Panc1 (cell line): ENCODE measurements at regions not wholly inside any gene's neighbourhood (a gene's known extent, or its start where the extent isn't known, plus 50 kb on each side); places are given as distances from the start of the nearest gene placed in this dataset.

ENCODE experiments used
- ATAC-seq: fragments of 200-7000 bp; cut with Tn5 transposase; 2 replicates; pipeline ENCODE4 v1.9.1; 2020; ENCODE audit warnings: mild to moderate bottlenecking, moderate library complexity
- BruUV-seq: library from RNA; stranded (reverse); fragments of 400-500 nt; replicated peaks from 2 replicates; lab custom pipeline; 2021; lab: Mats Ljungman, UMichigan
- CTCF ChIA-PET: fragments of 300-600 bp; sonication (Branson Sonifier 250); formaldehyde crosslinking; loops from one replicate; lab custom pipeline; 2022; ENCODE audit warnings: antibody characterized with exemption; lab: Charles Lee
- POLR2A ChIA-PET: fragments of 300-600 bp; sonication (Branson Sonifier 250); formaldehyde crosslinking; loops from one replicate; lab custom pipeline; 2022; ENCODE audit warnings: antibody characterized with exemption; lab: Charles Lee
- DNase-seq: peaks from one replicate; pipeline ENCODE4 v3.0.0-alpha.2; 2010; ENCODE audit warnings: low read depth, low spot score
- H3K27ac ChIP-seq: 2 replicates; pipeline ENCODE4 v1.5.1; 2011; ENCODE audit warnings: mild to moderate bottlenecking, low read length, inconsistent platforms
- H3K27me3 ChIP-seq: fragments of 200-500 bp; sonication (Bioruptor generic); 2 replicates; pipeline ENCODE4 v1.6.0; 2014; ENCODE audit warnings: low read length, inconsistent platforms; ENCODE audit not compliant: control insufficient read depth, insufficient read depth
- H3K36me3 ChIP-seq: fragments of 200-500 bp; sonication (Bioruptor generic); 2 replicates; pipeline ENCODE4 v1.5.1; 2014; ENCODE audit warnings: inconsistent platforms, mild to moderate bottlenecking, low read length, moderate library complexity; ENCODE audit not compliant: control insufficient read depth, insufficient read depth
- H3K4me1 ChIP-seq: 2 replicates; pipeline ENCODE4 v1.5.1; 2011; ENCODE audit warnings: inconsistent platforms, mild to moderate bottlenecking, low read length, moderate library complexity; ENCODE audit not compliant: control insufficient read depth, insufficient read depth
- H3K4me3 ChIP-seq, 2 experiments: 2 replicates each; pipeline ENCODE4 v1.5.1; 2011 to 2012; ENCODE audit warnings: low read depth in 2 of 2, low read length in 2 of 2, mild to moderate bottlenecking in 2 of 2, inconsistent platforms in 1 of 2, moderate library complexity in 1 of 2
- H3K9me3 ChIP-seq: fragments of 200-500 bp; sonication (Bioruptor generic); 2 replicates; pipeline ENCODE4 v1.5.1; 2014; ENCODE audit warnings: low read depth, mild to moderate bottlenecking, inconsistent platforms, low read length, moderate library complexity; ENCODE audit not compliant: control insufficient read depth, insufficient read depth
- CTCF ChIP-seq: fragments of 450-650 bp; IDR thresholded peaks from 2 replicates; pipeline ENCODE4 v1.5.1; 2017; ENCODE audit warnings: mild to moderate bottlenecking
- POLR2AphosphoS5 ChIP-seq: IDR thresholded peaks from 2 replicates; pipeline ENCODE4 v1.6.1; 2012; ENCODE audit warnings: mild to moderate bottlenecking, low read depth, low read length, moderate library complexity
- REST ChIP-seq, 2 experiments: IDR thresholded peaks; 2 replicates each; pipeline ENCODE4 v1.6.1; 2011 to 2012; ENCODE audit warnings: low read depth in 2 of 2, control low read depth in 1 of 2, low read length in 1 of 2, mild to moderate bottlenecking in 1 of 2, moderate library complexity in 1 of 2; ENCODE audit not compliant: insufficient read depth in 1 of 2
- SIN3A ChIP-seq: IDR thresholded peaks from 2 replicates; pipeline ENCODE4 v1.6.1; 2012; ENCODE audit warnings: low read depth, mild to moderate bottlenecking, low read length, moderate library complexity, borderline replicate concordance; ENCODE audit not compliant: insufficient read depth
- TCF7L2 ChIP-seq: IDR thresholded peaks from 2 replicates; pipeline ENCODE4 v1.6.1; 2011; ENCODE audit warnings: mild to moderate bottlenecking, low read depth, low read length, inconsistent platforms
- in situ Hi-C: cut with HindIII; loops from 2 replicates; pipeline ENCODE4 v1.10.0; 2016; ENCODE audit warnings: low sequenced_read_pairs, low pct_unique_long_range_greater_than_20kb
- intact Hi-C: fragments of 100-400 bp; cut with micrococcal nuclease; formaldehyde crosslinking; loops from one replicate; pipeline ENCODE4 v1.10.0; 2022; ENCODE audit not compliant: unreplicated experiment

- no peaks in the 10 kb centered on the region for H3K27me3 ChIP-seq
- intact Hi-C loops, result no loop called here
- H3K4me1 ChIP-seq, result no peaks in the 10 kb centered on the region
- no TSS peak for BruUV-seq
- H3K4me3 ChIP-seq, result no peak overlapping the region
- no peak overlapping the region for H3K27ac ChIP-seq
- DNase-seq (no peak), ATAC-seq (no peak)
- ChIA-PET CTCF (no interaction called here), POLR2A (interaction anchor here (0.6 kb wide), 1 partner anchor 31 kb away, joined by 9 read pairs; no protein-coding TSS in a partner anchor)
- H3K36me3 ChIP-seq, result no peaks in the 10 kb centered on the region
- no peak for TF ChIP-seq CTCF
- TF ChIP-seq SIN3A, result no peak
- no peak for TF ChIP-seq REST (IDR thresholded peaks at IDR 0.05; ENCODE audit: insufficient read depth in 1 of 2, low read depth in 2 of 2, low read length in 1 of 2)
- TF ChIP-seq POLR2AphosphoS5, result no peak
- TF ChIP-seq TCF7L2, result no peak
- in situ Hi-C loops, result no loop called here
- H3K9me3 ChIP-seq, result no peaks in the 10 kb centered on the region
Measured at GRCh38 chr13:34320084-34320483, 502.1 kb downstream of the RFC3 start.

- H3K27me3 ChIP-seq, result no peaks in the 10 kb centered on the region
- ChIA-PET POLR2A (no interaction called here), CTCF (no interaction called here)
- H3K9me3 ChIP-seq, result no peaks in the 10 kb centered on the region
- in situ Hi-C loops (no loop called here), intact Hi-C loops (no loop called here)
- no peak for ATAC-seq
- DNase-seq, result no peak
- TF ChIP-seq SIN3A, result no peak
- no peak for TF ChIP-seq POLR2AphosphoS5
- no peak for TF ChIP-seq TCF7L2
- no peak for TF ChIP-seq CTCF
- TF ChIP-seq REST (IDR thresholded peaks at IDR 0.05; ENCODE audit: insufficient read depth in 1 of 2, low read depth in 2 of 2, low read length in 1 of 2), result no peak
- no peaks in the 10 kb centered on the region for H3K36me3 ChIP-seq
- no peak overlapping the region for H3K4me3 ChIP-seq
- H3K4me1 ChIP-seq, result no peaks in the 10 kb centered on the region
- no peak overlapping the region for H3K27ac ChIP-seq
- no TSS peak for BruUV-seq
Measured at GRCh38 chr13:34322014-34322742, 504.2 kb downstream of the RFC3 start.
